ENCODE measurements at regions not wholly inside any gene's neighbourhood (a gene's known extent, or its start where the extent isn't known, plus 50 kb on each side); places are given as distances from the start of the nearest gene placed in this dataset.

GRCh38 chr3:135907422-135908165, 57.9 kb upstream of the PPP2R3A start:
- no peaks in the 10 kb centered on the region for H3K36me3 ChIP-seq (ENCODE audit: low read depth)
- no peak overlapping the region for H3K4me3 ChIP-seq (ENCODE audit: severe bottlenecking)
- peaks cover 13% of the 10 kb centered on the region for H3K4me1 ChIP-seq (ENCODE audit: insufficient read depth, poor library complexity, severe bottlenecking)
- no peak for DNase-seq (ENCODE audit: low spot score)
- no peaks in the 10 kb centered on the region for H3K9me3 ChIP-seq (ENCODE audit: severe bottlenecking)
- ATAC-seq (ENCODE audit: low read depth), result peak; percentile 29; the same call in 2 of the 3 replicates
- TF ChIP-seq CTCF (IDR thresholded peaks at IDR 0.05; ENCODE audit: poor library complexity, severe bottlenecking), result no peak
- H3K27me3 ChIP-seq (ENCODE audit: insufficient read depth, poor library complexity, severe bottlenecking), result no peaks in the 10 kb centered on the region
- H3K27ac ChIP-seq (ENCODE audit: poor library complexity, severe bottlenecking), result peak overlapping the region; percentile 25

GRCh38 chr3:135908225-135908624, 57.3 kb upstream of the PPP2R3A start:
- H3K36me3 ChIP-seq (ENCODE audit: low read depth), result no peaks in the 10 kb centered on the region
- peak overlapping the region; percentile 25 for H3K27ac ChIP-seq (ENCODE audit: poor library complexity, severe bottlenecking)
- peaks cover 13% of the 10 kb centered on the region for H3K4me1 ChIP-seq (ENCODE audit: insufficient read depth, poor library complexity, severe bottlenecking)
- no peak overlapping the region for H3K4me3 ChIP-seq (ENCODE audit: severe bottlenecking)
- no peak for TF ChIP-seq CTCF (IDR thresholded peaks at IDR 0.05; ENCODE audit: poor library complexity, severe bottlenecking)
- ATAC-seq (ENCODE audit: low read depth) (peak; percentile 99), DNase-seq (ENCODE audit: low spot score) (peak; percentile 87)
- H3K9me3 ChIP-seq (ENCODE audit: severe bottlenecking), result no peaks in the 10 kb centered on the region
- no peaks in the 10 kb centered on the region for H3K27me3 ChIP-seq (ENCODE audit: insufficient read depth, poor library complexity, severe bottlenecking)

GRCh38 chr3:135908737-135909136, 56.8 kb upstream of the PPP2R3A start:
- Histone ChIP-seq H3K4me3 (ENCODE audit: severe bottlenecking) (no peak overlapping the region), H3K27ac (ENCODE audit: poor library complexity, severe bottlenecking) (peak overlapping the region; percentile 25), H3K27me3 (ENCODE audit: insufficient read depth, poor library complexity, severe bottlenecking) (no peaks in the 10 kb centered on the region), H3K9me3 (ENCODE audit: severe bottlenecking) (no peaks in the 10 kb centered on the region), H3K4me1 (ENCODE audit: insufficient read depth, poor library complexity, severe bottlenecking) (peaks cover 13% of the 10 kb centered on the region), H3K36me3 (ENCODE audit: low read depth) (no peaks in the 10 kb centered on the region)
- no peak for DNase-seq (ENCODE audit: low spot score)
- TF ChIP-seq CTCF (IDR thresholded peaks at IDR 0.05; ENCODE audit: poor library complexity, severe bottlenecking), result no peak
- ATAC-seq (ENCODE audit: low read depth), result no peak

GRCh38 chr3:135911110-135911509, 54.4 kb upstream of the PPP2R3A start:
- H3K27me3 ChIP-seq (ENCODE audit: insufficient read depth, poor library complexity, severe bottlenecking), result no peaks in the 10 kb centered on the region
- H3K9me3 ChIP-seq (ENCODE audit: severe bottlenecking), result no peaks in the 10 kb centered on the region
- H3K27ac ChIP-seq (ENCODE audit: poor library complexity, severe bottlenecking), result no peak overlapping the region
- no peak for DNase-seq (ENCODE audit: low spot score)
- H3K36me3 ChIP-seq (ENCODE audit: low read depth), result no peaks in the 10 kb centered on the region
- TF ChIP-seq CTCF (IDR thresholded peaks at IDR 0.05; ENCODE audit: poor library complexity, severe bottlenecking), result no peak
- ATAC-seq (ENCODE audit: low read depth), result no peak
- H3K4me1 ChIP-seq (ENCODE audit: insufficient read depth, poor library complexity, severe bottlenecking), result peaks cover 13% of the 10 kb centered on the region
- no peak overlapping the region for H3K4me3 ChIP-seq (ENCODE audit: severe bottlenecking)

GRCh38 chr3:135915206-135915605, 50.3 kb upstream of the PPP2R3A start:
- Histone ChIP-seq H3K36me3 (ENCODE audit: low read depth) (no peaks in the 10 kb centered on the region), H3K27ac (ENCODE audit: poor library complexity, severe bottlenecking) (no peak overlapping the region), H3K27me3 (ENCODE audit: insufficient read depth, poor library complexity, severe bottlenecking) (no peaks in the 10 kb centered on the region), H3K9me3 (ENCODE audit: severe bottlenecking) (no peaks in the 10 kb centered on the region), H3K4me1 (ENCODE audit: insufficient read depth, poor library complexity, severe bottlenecking) (no peaks in the 10 kb centered on the region), H3K4me3 (ENCODE audit: severe bottlenecking) (no peak overlapping the region)
- no peak for ATAC-seq (ENCODE audit: low read depth)
- no peak for DNase-seq (ENCODE audit: low spot score)
- TF ChIP-seq CTCF (IDR thresholded peaks at IDR 0.05; ENCODE audit: poor library complexity, severe bottlenecking), result no peak

Measured in RWPE2 (cell line).